LNCaP clone FGC (cell line): ENCODE measurements at regions not wholly inside any gene's neighbourhood (a gene's known extent, or its start where the extent isn't known, plus 50 kb on each side); places are given as distances from the start of the nearest gene placed in this dataset.

Experiments used
- DNase-seq: peaks from one replicate; pipeline ENCODE4 v3.0.0-alpha.2; 2011; ENCODE audit warnings: low read depth
- H3K4me3 ChIP-seq: 2 replicates; pipeline ENCODE4 v1.5.1; 2011; ENCODE audit warnings: mild to moderate bottlenecking, low read depth, low read length, control low read depth
- TF ChIP-seq, protein P1 (sequence below): IDR thresholded peaks from 2 replicates; pipeline ENCODE4 v1.5.1; 2012; ENCODE audit warnings: mild to moderate bottlenecking; ENCODE audit not compliant: control insufficient read depth, insufficient read depth; ENCODE audit errors: extremely low read depth

DNA sequence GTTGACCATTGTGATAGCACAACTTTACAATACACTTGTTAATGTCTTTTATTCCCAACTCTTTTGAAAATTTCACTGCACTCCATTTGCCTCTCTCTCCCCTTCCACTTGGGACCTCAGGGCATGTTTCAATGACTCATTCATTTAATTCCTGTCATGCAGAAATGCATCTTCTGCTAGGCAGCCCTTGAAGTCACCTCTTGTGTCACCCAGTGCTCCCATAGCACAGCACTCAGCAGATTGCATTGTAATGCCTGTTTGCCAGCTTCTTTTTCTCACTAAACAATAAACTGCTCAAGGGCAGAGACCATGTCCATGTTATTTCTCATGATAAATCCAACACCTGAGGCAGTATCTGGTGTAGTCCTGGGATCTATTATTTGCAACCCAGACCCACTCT, 85.9 kb upstream of the ACSL3 start:
- no peak overlapping the region for H3K4me3 ChIP-seq
- TF ChIP-seq, protein P1, sequence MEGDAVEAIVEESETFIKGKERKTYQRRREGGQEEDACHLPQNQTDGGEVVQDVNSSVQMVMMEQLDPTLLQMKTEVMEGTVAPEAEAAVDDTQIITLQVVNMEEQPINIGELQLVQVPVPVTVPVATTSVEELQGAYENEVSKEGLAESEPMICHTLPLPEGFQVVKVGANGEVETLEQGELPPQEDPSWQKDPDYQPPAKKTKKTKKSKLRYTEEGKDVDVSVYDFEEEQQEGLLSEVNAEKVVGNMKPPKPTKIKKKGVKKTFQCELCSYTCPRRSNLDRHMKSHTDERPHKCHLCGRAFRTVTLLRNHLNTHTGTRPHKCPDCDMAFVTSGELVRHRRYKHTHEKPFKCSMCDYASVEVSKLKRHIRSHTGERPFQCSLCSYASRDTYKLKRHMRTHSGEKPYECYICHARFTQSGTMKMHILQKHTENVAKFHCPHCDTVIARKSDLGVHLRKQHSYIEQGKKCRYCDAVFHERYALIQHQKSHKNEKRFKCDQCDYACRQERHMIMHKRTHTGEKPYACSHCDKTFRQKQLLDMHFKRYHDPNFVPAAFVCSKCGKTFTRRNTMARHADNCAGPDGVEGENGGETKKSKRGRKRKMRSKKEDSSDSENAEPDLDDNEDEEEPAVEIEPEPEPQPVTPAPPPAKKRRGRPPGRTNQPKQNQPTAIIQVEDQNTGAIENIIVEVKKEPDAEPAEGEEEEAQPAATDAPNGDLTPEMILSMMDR, result no peak
- no peak for DNase-seq

DNA sequence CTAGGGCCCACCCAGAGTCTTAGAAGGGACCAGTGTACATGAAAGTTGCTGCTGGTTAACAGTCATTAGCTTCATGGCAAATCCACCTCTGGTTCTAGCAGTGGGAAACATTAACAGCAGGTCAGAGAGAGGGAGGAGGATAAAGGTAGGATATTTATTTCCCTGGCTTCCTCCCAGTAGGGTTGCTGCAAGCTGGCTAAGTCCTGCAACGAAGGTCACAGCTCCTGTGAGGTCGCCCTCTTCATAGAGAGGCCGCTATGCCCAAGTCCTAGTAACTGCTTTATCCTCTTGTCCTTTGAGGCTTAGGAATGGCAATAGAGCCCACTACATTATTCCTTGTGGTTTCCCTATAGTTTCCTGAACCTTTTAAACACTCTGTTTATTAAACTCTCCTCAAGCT, 84.0 kb upstream of the ACSL3 start:
- H3K4me3 ChIP-seq, result no peak overlapping the region
- DNase-seq, result no peak
- TF ChIP-seq, protein P1, result no peak

DNA sequence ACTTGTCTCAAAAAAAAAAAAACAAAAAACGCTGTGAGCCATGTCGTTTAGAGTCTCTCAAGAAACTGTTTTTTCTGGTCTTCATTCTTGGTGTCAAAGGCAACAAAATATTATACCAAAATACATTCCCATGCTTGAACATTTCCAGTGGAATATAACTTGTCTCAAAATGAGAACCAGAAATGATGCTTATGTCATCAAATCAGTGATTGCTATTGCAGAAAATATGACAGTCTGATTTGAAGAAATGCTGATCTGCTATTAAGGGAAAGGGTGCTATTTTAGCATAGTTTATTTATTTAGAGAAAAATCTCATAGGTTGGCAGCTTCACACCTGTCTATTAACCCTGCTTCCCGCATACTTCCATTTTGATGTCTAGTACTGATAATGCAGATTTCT, 82.4 kb upstream of the ACSL3 start:
- TF ChIP-seq, protein P1, result no peak
- DNase-seq, result no peak
- no peak overlapping the region for H3K4me3 ChIP-seq

DNA sequence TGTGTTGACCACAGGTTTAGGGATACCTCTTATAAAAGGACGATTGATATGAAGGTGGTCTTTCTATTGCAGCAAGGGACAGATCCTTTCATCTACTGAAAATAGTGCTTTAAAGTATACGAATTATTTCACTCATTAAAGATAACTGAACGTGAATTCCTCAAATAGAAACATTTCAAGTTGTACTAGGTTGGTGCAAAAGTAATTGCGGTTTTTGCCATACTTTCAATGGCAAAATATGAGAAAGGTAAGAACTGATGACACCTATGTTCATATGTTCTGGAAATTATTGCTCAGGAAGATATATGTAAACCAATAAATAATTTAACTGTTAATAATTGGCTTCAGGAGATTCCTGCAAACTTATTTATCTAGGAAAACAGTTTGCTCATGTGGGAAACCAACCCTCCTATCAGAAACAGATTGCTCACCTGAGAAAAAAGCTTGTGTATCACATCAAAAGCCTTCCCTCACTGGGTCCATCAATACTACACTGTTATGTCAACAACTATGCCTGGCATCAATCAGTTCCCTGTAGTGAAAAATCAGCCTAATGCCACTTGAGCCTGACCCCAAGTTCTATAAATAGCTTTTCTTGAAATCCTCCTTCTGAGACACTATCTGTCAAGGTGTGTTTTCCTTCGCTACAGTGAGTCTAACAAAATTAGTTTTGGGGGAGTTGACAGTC, 81.5 kb upstream of the ACSL3 start:
- TF ChIP-seq, protein P1, result no peak
- no peak for DNase-seq
- no peak overlapping the region for H3K4me3 ChIP-seq

DNA sequence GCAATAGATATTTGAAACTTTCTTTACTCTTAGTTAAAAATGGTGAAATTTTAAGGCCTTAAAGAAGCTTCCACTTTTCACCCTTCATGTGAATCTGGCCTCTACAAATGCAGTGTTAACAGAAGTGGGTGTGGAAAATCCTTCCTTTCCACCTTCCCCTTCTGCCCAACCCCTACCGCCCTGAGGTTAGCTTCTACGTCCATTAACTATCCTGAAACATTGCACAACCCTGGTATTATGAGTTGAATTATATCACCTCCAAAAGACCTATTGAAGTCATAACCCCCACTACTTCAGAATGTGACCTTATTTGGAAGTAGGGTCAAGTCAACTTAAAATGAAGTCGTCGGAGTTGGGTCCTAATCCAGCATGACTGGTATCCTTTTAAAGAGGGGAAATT, 80.8 kb upstream of the ACSL3 start:
- H3K4me3 ChIP-seq, result no peak overlapping the region
- TF ChIP-seq, protein P1, result no peak
- no peak for DNase-seq

DNA sequence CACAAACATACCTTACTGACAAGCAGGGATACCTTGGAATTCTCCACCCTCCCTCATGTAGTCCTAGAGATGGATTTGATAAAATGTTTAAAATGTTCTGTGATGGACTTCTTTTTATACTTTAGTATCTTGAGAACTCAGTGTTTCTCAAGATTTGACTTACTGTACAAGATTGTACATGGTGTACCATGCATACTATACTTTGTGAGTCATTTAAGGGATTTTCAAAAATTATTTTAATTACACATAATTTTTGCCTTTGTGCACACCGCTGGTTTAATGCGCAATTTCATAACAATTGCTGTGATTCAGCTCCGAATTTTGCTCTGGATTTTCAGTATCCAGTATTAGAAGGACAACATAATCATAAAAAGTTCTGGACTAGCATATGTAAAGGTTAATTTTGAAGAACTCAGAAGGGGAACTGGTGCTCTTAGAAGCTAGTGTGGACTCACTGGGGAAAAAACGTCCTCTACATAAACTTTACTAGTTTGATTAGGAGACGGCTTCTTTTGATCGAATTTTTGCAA, 78.6 kb upstream of the ACSL3 start:
- DNase-seq, result no peak
- H3K4me3 ChIP-seq, result no peak overlapping the region
- TF ChIP-seq, protein P1, result no peak

DNA sequence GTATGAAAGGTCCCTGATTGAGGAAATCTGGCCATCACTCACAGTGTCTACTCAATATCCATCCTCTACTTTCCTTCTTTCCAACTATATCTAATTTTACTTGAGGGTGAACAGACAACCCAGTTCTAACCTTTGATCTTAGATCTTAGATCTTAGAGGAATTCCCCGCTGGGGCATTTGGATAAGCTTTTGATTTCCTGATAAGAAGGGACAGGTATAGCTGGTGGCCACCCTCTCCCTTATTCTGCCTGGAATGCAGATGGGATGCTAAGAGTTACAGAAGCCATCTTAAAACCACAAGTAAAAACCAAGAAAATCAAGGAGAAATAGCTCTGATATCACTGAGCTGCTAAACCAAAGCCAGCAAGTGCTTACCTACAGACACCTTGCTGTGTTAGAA, 77.2 kb upstream of the ACSL3 start:
- TF ChIP-seq, protein P1, result no peak
- DNase-seq, result no peak
- H3K4me3 ChIP-seq, result no peak overlapping the region
